K562 (cell line): ENCODE measurements at regions not wholly inside any gene's neighbourhood (a gene's known extent, or its start where the extent isn't known, plus 50 kb on each side); places are given as distances from the start of the nearest gene placed in this dataset.

Experiments used
- ATAC-seq: fragments of 200-7000 bp; cut with Tn5 transposase; 3 replicates; pipeline ENCODE4 v1.9.1; 2020; ENCODE audit warnings: moderate library complexity
- BruUV-seq: library from RNA; stranded (reverse); fragments of 400-500 nt; replicated peaks from 2 replicates; lab custom pipeline; 2021; lab: Mats Ljungman, UMichigan
- CTCF ChIA-PET: fragments of 300-600 bp; formaldehyde crosslinking; extraction: SDS; loops from one replicate; lab custom pipeline; 2021; ENCODE audit warnings: low intra/inter-chr PET ratio; lab: Yijun Ruan, JAX
- POLR2A ChIA-PET: fragments of 300-600, 350-650 bp; sonication (Branson Sonifier 250); formaldehyde crosslinking; extraction: SDS; loops from one replicate; lab custom pipeline; 2021; ENCODE audit warnings: antibody characterized with exemption, inconsistent platforms; lab: Yijun Ruan, JAX
- DNase-seq, 4 experiments: peaks; one replicate each; pipeline versions ENCODE4 v3.0.0 to v3.0.0-alpha.2; 2011 to 2018; ENCODE audit warnings: low spot score in 3 of 4, mixed read lengths in 3 of 4; ENCODE audit errors: extremely low read depth in 1 of 4
- FAIRE-seq: peaks from 2 replicates; lab custom pipeline; 2011; peaks lifted over from hg19 to GRCh38; lab: Jason Lieb, UNC
- H2AFZ ChIP-seq: 2 replicates; pipeline ENCODE4 v1.6.0; 2011; ENCODE audit warnings: low read depth, low read length, control low read depth, inconsistent platforms
- H3K27ac ChIP-seq: fragments of 200-600 bp; 3 replicates; pipeline ENCODE4 v1.8.0; 2011; ENCODE audit warnings: low read depth, mild to moderate bottlenecking, control low read depth, inconsistent platforms, low read length, moderate library complexity, mixed read lengths; ENCODE audit errors: extremely low read depth
- H3K27me3 ChIP-seq, 2 experiments: fragments of 300-600 bp in 1 of 2; 2 replicates in 1 of 2; 3 replicates in 1 of 2; pipeline versions ENCODE4 v1.6.0 to v1.8.0; 2011; ENCODE audit warnings: inconsistent platforms in 2 of 2, low read length in 2 of 2, mild to moderate bottlenecking in 1 of 2, mixed read lengths in 1 of 2, moderate library complexity in 1 of 2; ENCODE audit not compliant: control insufficient read depth in 2 of 2, insufficient read depth in 2 of 2
- H3K36me3 ChIP-seq: fragments of 300-600 bp; 3 replicates; pipeline ENCODE4 v1.8.0; 2011; ENCODE audit warnings: mild to moderate bottlenecking, low read length, inconsistent platforms; ENCODE audit not compliant: control insufficient read depth, insufficient read depth
- H3K4me1 ChIP-seq, 2 experiments: fragments of 200-600 bp in 1 of 2; replicated peaks in 1 of 2; 2 replicates in 1 of 2; 3 replicates in 1 of 2; pipeline versions ENCODE4 v1.5.1 to v1.8.0; 2011; ENCODE audit warnings: inconsistent platforms in 2 of 2, low read length in 2 of 2, mild to moderate bottlenecking in 1 of 2, mixed read lengths in 1 of 2, moderate library complexity in 1 of 2; ENCODE audit not compliant: control insufficient read depth in 2 of 2, insufficient read depth in 2 of 2
- H3K4me2 ChIP-seq: 2 replicates; pipeline ENCODE4 v1.6.1; 2011; ENCODE audit warnings: low read length, control low read depth, inconsistent platforms, mixed read lengths; ENCODE audit not compliant: insufficient read depth
- H3K4me3 ChIP-seq: fragments of 200-600 bp; sonication (generic), shearing (Covaris generic); 2 replicates; pipeline ENCODE4 v1.5.1; 2016; ENCODE audit warnings: control low read depth, inconsistent platforms
- H3K79me2 ChIP-seq: fragments of 200-600 bp; 3 replicates; pipeline ENCODE4 v1.8.0; 2011; ENCODE audit warnings: low read length, inconsistent platforms; ENCODE audit not compliant: control insufficient read depth, insufficient read depth
- H3K9ac ChIP-seq, 2 experiments: 2 replicates each; pipeline versions ENCODE4 v1.6.0 to v1.6.1; 2011; ENCODE audit warnings: low read depth in 2 of 2, low read length in 2 of 2, control low read depth in 1 of 2, inconsistent platforms in 1 of 2, mild to moderate bottlenecking in 1 of 2, mixed read lengths in 1 of 2; ENCODE audit not compliant: insufficient read depth in 1 of 2
- H3K9me1 ChIP-seq: one replicate; pipeline ENCODE4 v1.6.0; 2011; ENCODE audit warnings: inconsistent platforms, mild to moderate bottlenecking, low read length, moderate library complexity; ENCODE audit not compliant: control insufficient read depth, insufficient read depth
- H3K9me3 ChIP-seq: replicated peaks from 2 replicates; pipeline ENCODE4 v1.5.1; 2011; ENCODE audit warnings: low read depth, low read length, inconsistent platforms; ENCODE audit not compliant: control insufficient read depth, insufficient read depth
- H4K20me1 ChIP-seq: replicated peaks from 2 replicates; pipeline ENCODE4 v1.6.1; 2011; ENCODE audit warnings: low read length, inconsistent platforms, mixed read lengths; ENCODE audit not compliant: control insufficient read depth, insufficient read depth
- BRD9 ChIP-seq: fragments of 450-650 bp; IDR thresholded peaks from 2 replicates; pipeline ENCODE4 v1.6.1; 2018; ENCODE audit warnings: low read depth; ENCODE audit not compliant: partially characterized antibody
- CSDE1 ChIP-seq, 2 experiments: fragments of 450-650 bp; IDR thresholded peaks; 2 replicates each; pipeline ENCODE4 v1.6.1; 2016; ENCODE audit warnings: mild to moderate bottlenecking in 1 of 2
- FOSL1 ChIP-seq: fragments of 200-800 bp; sonication (Bioruptor generic); conservative IDR thresholded peaks from 2 replicates; pipeline ENCODE4 v1.6.1; 2016; ENCODE audit warnings: missing genetic modification characterization, missing compliant biosample characterization
- HLTF ChIP-seq: fragments of 450-650 bp; IDR thresholded peaks from 2 replicates; pipeline ENCODE4 v1.6.1; 2016
- JUN ChIP-seq, 2 experiments: sonication (generic) in 1 of 2; formaldehyde crosslinking in 1 of 2; IDR thresholded peaks; 2 replicates each; pipeline versions ENCODE4 v1.6.1 to v1.8.0; 2012 to 2022; ENCODE audit warnings: borderline replicate concordance in 2 of 2, mild to moderate bottlenecking in 2 of 2, improper control_type of control experiment in 1 of 2, low read depth in 1 of 2, low read length in 1 of 2, missing genetic modification reagents in 1 of 2
- KAT2B ChIP-seq: IDR thresholded peaks from one replicate; pipeline ENCODE4 v1.6.1; 2012; ENCODE audit warnings: low read depth, mild to moderate bottlenecking, control low read depth, inconsistent platforms, low read length, moderate library complexity
- TBP ChIP-seq: optimal IDR thresholded peaks from 2 replicates; pipeline ENCODE3; 2011; ENCODE audit warnings: low read depth, low read length, improper control_type of control experiment
- ZFX ChIP-seq: sonication (generic); formaldehyde crosslinking; IDR thresholded peaks from 2 replicates; pipeline ENCODE4 v1.8.0; 2022; ENCODE audit warnings: mild to moderate bottlenecking, missing genetic modification reagents, moderate library complexity
- ZNF12 ChIP-seq: sonication (generic); formaldehyde crosslinking; IDR thresholded peaks from 2 replicates; pipeline ENCODE4 v1.4.0; 2020; ENCODE audit warnings: mild to moderate bottlenecking, missing genetic modification reagents
- ZNF764 ChIP-seq: fragments of 250-450 bp; sonication (Bioruptor Pico); IDR thresholded peaks from 2 replicates; pipeline ENCODE4 v1.4.0; 2020; ENCODE audit warnings: low read depth, mild to moderate bottlenecking, moderate library complexity
- WGBS: fragments of 100-300 bp; shearing (Covaris generic); methylation state at CpG from one replicate; pipeline ENCODE4 v1.1.6; 2016; ENCODE audit warnings: low coverage, mixed read lengths; ENCODE audit not compliant: insufficient coverage; ENCODE audit errors: missing lambda C conversion rate; 5-methylcytosine and 5-hydroxymethylcytosine counted together
- in situ Hi-C: fragments of 300-500 bp; cut with MboI; formaldehyde crosslinking; loops from 4 replicates; pipeline ENCODE4 v1.15.0; 2018; ENCODE audit warnings: inconsistent platforms, mixed read lengths
- intact Hi-C: fragments of 100-400 bp; cut with micrococcal nuclease; formaldehyde crosslinking; loops from 2 replicates; pipeline ENCODE4 v1.14.2; 2022
- TF ChIP-seq, protein P1 (sequence below): sonication (generic); formaldehyde crosslinking; IDR thresholded peaks from 2 replicates; pipeline ENCODE4 v1.9.0; 2022; ENCODE audit warnings: mild to moderate bottlenecking, missing genetic modification reagents
- TF ChIP-seq, protein P2 (sequence below), 2 experiments: IDR thresholded peaks; 2 replicates each; pipeline ENCODE4 v1.6.1; 2011; ENCODE audit warnings: borderline replicate concordance in 1 of 2, control low read depth in 1 of 2, low read depth in 1 of 2, low read length in 1 of 2, mild to moderate bottlenecking in 1 of 2, mixed read lengths in 1 of 2, moderate library complexity in 1 of 2; ENCODE audit not compliant: insufficient read depth in 1 of 2, insufficient read length in 1 of 2, poor library complexity in 1 of 2, severe bottlenecking in 1 of 2; ENCODE audit errors: extremely low read depth in 1 of 2
- TF ChIP-seq, protein P3 (sequence below), 2 experiments: fragments of 450-650 bp; conservative IDR thresholded peaks; 2 replicates each; pipeline ENCODE4 v1.6.1; 2017; ENCODE audit warnings: mild to moderate bottlenecking in 2 of 2, moderate library complexity in 2 of 2
- TF ChIP-seq, protein P4 (sequence below), 3 experiments: IDR thresholded peaks in 2 of 3; conservative IDR thresholded peaks in 1 of 3; 2 replicates each; pipeline ENCODE4 v1.5.1; 2011 to 2012; ENCODE audit warnings: low read length in 3 of 3, mild to moderate bottlenecking in 3 of 3, control low read depth in 2 of 3, improper control_type of control experiment in 1 of 3, inconsistent platforms in 1 of 3, low read depth in 1 of 3, mixed read lengths in 1 of 3, moderate library complexity in 1 of 3; ENCODE audit not compliant: insufficient read depth in 2 of 3

DNA sequence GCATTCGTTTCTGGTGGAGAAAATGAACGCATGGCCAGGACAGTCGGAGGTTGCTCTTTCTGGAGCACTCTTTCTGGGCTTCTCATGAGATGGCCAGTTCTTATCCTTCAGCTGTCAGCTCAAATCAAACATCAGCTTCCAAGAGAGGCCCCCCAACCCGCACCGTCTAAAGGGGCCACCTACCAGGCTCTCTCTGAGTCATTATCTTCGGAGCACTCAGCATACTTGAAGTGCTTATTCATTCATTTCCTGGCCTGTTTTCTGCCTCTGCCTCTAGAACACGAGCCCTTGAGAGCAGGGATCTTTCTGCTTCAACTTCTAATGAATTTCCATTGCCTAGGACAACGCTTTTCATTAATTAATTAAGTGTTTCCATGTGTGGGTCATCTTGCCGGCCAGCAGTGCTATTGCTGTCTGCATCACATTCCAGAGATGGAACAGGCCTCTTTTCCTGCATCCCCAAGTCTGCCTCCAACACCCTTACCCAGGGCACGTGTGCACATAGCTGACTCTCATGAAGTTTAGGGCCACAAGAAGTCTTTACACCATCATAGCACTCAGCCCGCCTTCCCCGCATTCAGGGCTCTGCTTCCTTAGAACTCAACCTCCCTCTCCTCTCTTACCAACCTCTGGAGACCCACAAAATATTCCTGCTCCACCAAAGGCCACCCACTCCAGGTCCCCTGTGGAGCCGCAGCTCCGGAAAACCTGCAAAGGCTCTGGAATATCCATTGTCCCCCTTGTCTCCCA lies 52.1 kb upstream of the LAPTM5 start:
- H3K79me2 ChIP-seq: no peaks in the 10 kb centered on the region
- DNase-seq: peak; percentile 79 to 84 (median 80)
- H3K4me2 ChIP-seq: peak overlapping the region; percentile 57
- WGBS: 10% methylated on average over 14 of the region's 14 CpGs
- H2AFZ ChIP-seq: peak overlapping the region; percentile 87
- H3K4me3 ChIP-seq: no peak overlapping the region
- FAIRE-seq: peak; percentile 42
- H3K27me3 ChIP-seq: peaks cover 0 to 2% of the 10 kb centered on the region in 2 experiments; a peak in 1 of 5 replicates
- peak overlapping the region; percentile 58 for H3K27ac ChIP-seq
- no peaks in the 10 kb centered on the region for H3K9me1 ChIP-seq
- H3K9ac ChIP-seq: peak overlapping the region; percentile 40 to 56; a peak in 3 of 4 replicates
- H3K9me3 ChIP-seq: no peaks in the 10 kb centered on the region
- no peaks in the 10 kb centered on the region for H4K20me1 ChIP-seq
- CTCF ChIA-PET: no interaction called here
- ATAC-seq: peak; percentile 83
- intact Hi-C loops (no loop called here), in situ Hi-C loops (no loop called here)
- POLR2A ChIA-PET: interaction anchor here (0.5 to 3.0 kb wide), 7 partner anchors 9 to 177 kb away, joined by 3 to 12 read pairs (median 4); no protein-coding TSS in a partner anchor
- H3K36me3 ChIP-seq: no peaks in the 10 kb centered on the region
- BruUV-seq: no TSS peak
- H3K4me1 ChIP-seq: peaks cover 20 to 35% of the 10 kb centered on the region in 2 experiments
- TF ChIP-seq, protein P1, sequence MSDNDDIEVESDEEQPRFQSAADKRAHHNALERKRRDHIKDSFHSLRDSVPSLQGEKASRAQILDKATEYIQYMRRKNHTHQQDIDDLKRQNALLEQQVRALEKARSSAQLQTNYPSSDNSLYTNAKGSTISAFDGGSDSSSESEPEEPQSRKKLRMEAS (CRISPR knock-in tag): peak; percentile 74; the same call in 1 of the 2 replicates
- TF ChIP-seq HLTF (no peak), ZFX (0 out of 2 replicates have a peak, but pooled peaks have one; percentile 29), ZNF12 (CRISPR knock-in tag) (no peak), KAT2B (no peak), JUN (IDR thresholded peaks at IDR 0.05; ENCODE audit: borderline replicate concordance, low read depth, low read length) (peak; percentile 48; the same call in 1 of the 2 replicates), JUN (CRISPR knock-in tag; IDR thresholded peaks at IDR 0.05; ENCODE audit: borderline replicate concordance) (no peak), FOSL1 (tag) (peak; percentile 83), ZNF764 (CRISPR knock-in tag) (no peak), TBP (no peak), BRD9 (no peak), CSDE1 (IDR thresholded peaks at IDR 0.05) (no peak)
- TF ChIP-seq, protein P2, sequence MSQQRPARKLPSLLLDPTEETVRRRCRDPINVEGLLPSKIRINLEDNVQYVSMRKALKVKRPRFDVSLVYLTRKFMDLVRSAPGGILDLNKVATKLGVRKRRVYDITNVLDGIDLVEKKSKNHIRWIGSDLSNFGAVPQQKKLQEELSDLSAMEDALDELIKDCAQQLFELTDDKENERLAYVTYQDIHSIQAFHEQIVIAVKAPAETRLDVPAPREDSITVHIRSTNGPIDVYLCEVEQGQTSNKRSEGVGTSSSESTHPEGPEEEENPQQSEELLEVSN (IDR thresholded peaks at IDR 0.05; ENCODE audit: borderline replicate concordance in 1 of 2, extremely low read depth in 1 of 2, insufficient read depth in 1 of 2, insufficient read length in 1 of 2, low read depth in 1 of 2, low read length in 1 of 2, poor library complexity in 1 of 2, severe bottlenecking in 1 of 2): peak in 1 of 2 experiments; percentile 70
- TF ChIP-seq, protein P3, sequence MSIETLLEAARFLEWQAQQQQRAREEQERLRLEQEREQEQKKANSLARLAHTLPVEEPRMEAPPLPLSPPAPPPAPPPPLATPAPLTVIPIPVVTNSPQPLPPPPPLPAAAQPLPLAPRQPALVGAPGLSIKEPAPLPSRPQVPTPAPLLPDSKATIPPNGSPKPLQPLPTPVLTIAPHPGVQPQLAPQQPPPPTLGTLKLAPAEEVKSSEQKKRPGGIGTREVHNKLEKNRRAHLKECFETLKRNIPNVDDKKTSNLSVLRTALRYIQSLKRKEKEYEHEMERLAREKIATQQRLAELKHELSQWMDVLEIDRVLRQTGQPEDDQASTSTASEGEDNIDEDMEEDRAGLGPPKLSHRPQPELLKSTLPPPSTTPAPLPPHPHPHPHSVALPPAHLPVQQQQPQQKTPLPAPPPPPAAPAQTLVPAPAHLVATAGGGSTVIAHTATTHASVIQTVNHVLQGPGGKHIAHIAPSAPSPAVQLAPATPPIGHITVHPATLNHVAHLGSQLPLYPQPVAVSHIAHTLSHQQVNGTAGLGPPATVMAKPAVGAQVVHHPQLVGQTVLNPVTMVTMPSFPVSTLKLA (conservative IDR thresholded peaks at IDR 0.05): peak in 1 of 2 experiments; percentile 61; a peak in 1 of 4 replicates
- TF ChIP-seq, protein P4, sequence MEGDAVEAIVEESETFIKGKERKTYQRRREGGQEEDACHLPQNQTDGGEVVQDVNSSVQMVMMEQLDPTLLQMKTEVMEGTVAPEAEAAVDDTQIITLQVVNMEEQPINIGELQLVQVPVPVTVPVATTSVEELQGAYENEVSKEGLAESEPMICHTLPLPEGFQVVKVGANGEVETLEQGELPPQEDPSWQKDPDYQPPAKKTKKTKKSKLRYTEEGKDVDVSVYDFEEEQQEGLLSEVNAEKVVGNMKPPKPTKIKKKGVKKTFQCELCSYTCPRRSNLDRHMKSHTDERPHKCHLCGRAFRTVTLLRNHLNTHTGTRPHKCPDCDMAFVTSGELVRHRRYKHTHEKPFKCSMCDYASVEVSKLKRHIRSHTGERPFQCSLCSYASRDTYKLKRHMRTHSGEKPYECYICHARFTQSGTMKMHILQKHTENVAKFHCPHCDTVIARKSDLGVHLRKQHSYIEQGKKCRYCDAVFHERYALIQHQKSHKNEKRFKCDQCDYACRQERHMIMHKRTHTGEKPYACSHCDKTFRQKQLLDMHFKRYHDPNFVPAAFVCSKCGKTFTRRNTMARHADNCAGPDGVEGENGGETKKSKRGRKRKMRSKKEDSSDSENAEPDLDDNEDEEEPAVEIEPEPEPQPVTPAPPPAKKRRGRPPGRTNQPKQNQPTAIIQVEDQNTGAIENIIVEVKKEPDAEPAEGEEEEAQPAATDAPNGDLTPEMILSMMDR (IDR thresholded peaks at IDR 0.05 in 2 of 3, conservative IDR thresholded peaks at IDR 0.05 in 1 of 3; ENCODE audit: insufficient read depth in 2 of 3, low read depth in 1 of 3, low read length in 3 of 3): no peak
